ENCODE measurements at regions not wholly inside any gene's neighbourhood (a gene's known extent, or its start where the extent isn't known, plus 50 kb on each side); places are given as distances from the start of the nearest gene placed in this dataset.

- H2AFZ ChIP-seq (ENCODE audit: low read depth, low read length) = no peak overlapping the region
- TF ChIP-seq CTCF (IDR thresholded peaks at IDR 0.05; ENCODE audit: low read depth, low read length) = no peak
- no peak for TF ChIP-seq EZH2phosphoT487 (IDR thresholded peaks at IDR 0.05; ENCODE audit: low read depth)
- H3K4me1 ChIP-seq (ENCODE audit: low read length) = no peaks in the 10 kb centered on the region
- H3K4me3 ChIP-seq (ENCODE audit: low read length) = no peak overlapping the region
- H3K79me2 ChIP-seq (ENCODE audit: low read length) = no peaks in the 10 kb centered on the region
- no peaks in the 10 kb centered on the region for H3K9me3 ChIP-seq (ENCODE audit: insufficient read depth, low read length)
- H3K27me3 ChIP-seq (ENCODE audit: low read depth, low read length) = no peaks in the 10 kb centered on the region
- H3K4me2 ChIP-seq (ENCODE audit: low read length) = no peak overlapping the region
- H3K27ac ChIP-seq (ENCODE audit: low read length) = no peak overlapping the region
- H4K20me1 ChIP-seq (ENCODE audit: insufficient read depth, low read length) = no peaks in the 10 kb centered on the region
- no peaks in the 10 kb centered on the region for H3K36me3 ChIP-seq (replicated peaks; ENCODE audit: low read depth, low read length)
- H3K9ac ChIP-seq (ENCODE audit: low read length) = no peak overlapping the region
Measured at GRCh38 chr9:103296189-103296588, 301.1 kb downstream of the CYLC2 start.

- Histone ChIP-seq H3K79me2 (ENCODE audit: low read length) (no peaks in the 10 kb centered on the region), H3K36me3 (replicated peaks; ENCODE audit: low read depth, low read length) (no peaks in the 10 kb centered on the region), H3K4me2 (ENCODE audit: low read length) (no peak overlapping the region), H3K27ac (ENCODE audit: low read length) (no peak overlapping the region), H3K9me3 (ENCODE audit: insufficient read depth, low read length) (no peaks in the 10 kb centered on the region), H3K4me3 (ENCODE audit: low read length) (no peak overlapping the region), H3K9ac (ENCODE audit: low read length) (no peak overlapping the region), H2AFZ (ENCODE audit: low read depth, low read length) (no peak overlapping the region), H3K4me1 (ENCODE audit: low read length) (no peaks in the 10 kb centered on the region), H3K27me3 (ENCODE audit: low read depth, low read length) (no peaks in the 10 kb centered on the region), H4K20me1 (ENCODE audit: insufficient read depth, low read length) (no peaks in the 10 kb centered on the region)
- TF ChIP-seq EZH2phosphoT487 (IDR thresholded peaks at IDR 0.05; ENCODE audit: low read depth) (no peak), CTCF (IDR thresholded peaks at IDR 0.05; ENCODE audit: low read depth, low read length) (no peak)
Measured at GRCh38 chr9:103301051-103301450, 305.9 kb downstream of the CYLC2 start.

GRCh38 chr9:103304797-103305196 is 309.7 kb downstream of the CYLC2 start:
- H3K9me3 ChIP-seq (ENCODE audit: insufficient read depth, low read length) = no peaks in the 10 kb centered on the region
- no peak overlapping the region for H3K9ac ChIP-seq (ENCODE audit: low read length)
- no peaks in the 10 kb centered on the region for H3K36me3 ChIP-seq (replicated peaks; ENCODE audit: low read depth, low read length)
- no peak overlapping the region for H2AFZ ChIP-seq (ENCODE audit: low read depth, low read length)
- TF ChIP-seq CTCF (IDR thresholded peaks at IDR 0.05; ENCODE audit: low read depth, low read length) (no peak), EZH2phosphoT487 (IDR thresholded peaks at IDR 0.05; ENCODE audit: low read depth) (no peak)
- no peak overlapping the region for H3K27ac ChIP-seq (ENCODE audit: low read length)
- no peaks in the 10 kb centered on the region for H3K79me2 ChIP-seq (ENCODE audit: low read length)
- H3K27me3 ChIP-seq (ENCODE audit: low read depth, low read length) = no peaks in the 10 kb centered on the region
- no peaks in the 10 kb centered on the region for H4K20me1 ChIP-seq (ENCODE audit: insufficient read depth, low read length)
- no peak overlapping the region for H3K4me2 ChIP-seq (ENCODE audit: low read length)
- no peak overlapping the region for H3K4me3 ChIP-seq (ENCODE audit: low read length)
- no peaks in the 10 kb centered on the region for H3K4me1 ChIP-seq (ENCODE audit: low read length)

GRCh38 chr9:103319979-103320378 is 324.8 kb downstream of the CYLC2 start:
- Histone ChIP-seq H2AFZ (ENCODE audit: low read depth, low read length) (0 out of 2 replicates have a peak overlapping the region, but pooled peaks have one; percentile 8), H3K79me2 (ENCODE audit: low read length) (no peaks in the 10 kb centered on the region), H4K20me1 (ENCODE audit: insufficient read depth, low read length) (no peaks in the 10 kb centered on the region), H3K4me2 (ENCODE audit: low read length) (no peak overlapping the region), H3K27me3 (ENCODE audit: low read depth, low read length) (no peaks in the 10 kb centered on the region), H3K27ac (ENCODE audit: low read length) (no peak overlapping the region), H3K9ac (ENCODE audit: low read length) (no peak overlapping the region), H3K36me3 (replicated peaks; ENCODE audit: low read depth, low read length) (no peaks in the 10 kb centered on the region), H3K9me3 (ENCODE audit: insufficient read depth, low read length) (no peaks in the 10 kb centered on the region), H3K4me3 (ENCODE audit: low read length) (no peak overlapping the region), H3K4me1 (ENCODE audit: low read length) (no peaks in the 10 kb centered on the region)
- TF ChIP-seq CTCF (IDR thresholded peaks at IDR 0.05; ENCODE audit: low read depth, low read length) (peak; percentile 59), EZH2phosphoT487 (IDR thresholded peaks at IDR 0.05; ENCODE audit: low read depth) (no peak)

All from OCI-LY3 (cell line).